HG03521 (cell line): ENCODE measurements at regions not wholly inside any gene's neighbourhood (a gene's known extent, or its start where the extent isn't known, plus 50 kb on each side); places are given as distances from the start of the nearest gene placed in this dataset.

Experiments
- ATAC-seq: cut with Tn5 transposase; IDR thresholded peaks from one replicate; pipeline ENCODE4 v1.9.1; 2021; ENCODE audit warnings: mild to moderate bottlenecking, moderate library complexity; ENCODE audit not compliant: unreplicated experiment

GRCh38 chr4:10336471-10336870 lies 120.8 kb downstream of the ZNF518B start:
- no peak for ATAC-seq

GRCh38 chr4:10335050-10335449 lies 122.2 kb downstream of the ZNF518B start:
- ATAC-seq = no peak

GRCh38 chr4:10334506-10335028 lies 122.7 kb downstream of the ZNF518B start:
- no peak for ATAC-seq

GRCh38 chr4:10333942-10334341 lies 123.3 kb downstream of the ZNF518B start:
- ATAC-seq = no peak

GRCh38 chr4:10326075-10326474 lies 131.2 kb downstream of the ZNF518B start:
- no peak for ATAC-seq

- no peak for ATAC-seq
Observed at GRCh38 chr4:10321931-10322330, 135.3 kb downstream of the ZNF518B start.

- no peak for ATAC-seq
Observed at GRCh38 chr4:10320130-10320529, 137.1 kb downstream of the ZNF518B start.

GRCh38 chr4:10317345-10317744 lies 139.9 kb downstream of the ZNF518B start:
- ATAC-seq = no peak

GRCh38 chr4:10316851-10317250 lies 140.4 kb downstream of the ZNF518B start:
- no peak for ATAC-seq

- ATAC-seq = no peak
Observed at GRCh38 chr4:10315638-10316037, 141.6 kb downstream of the ZNF518B start.

GRCh38 chr4:10312568-10312967 lies 144.7 kb downstream of the ZNF518B start:
- no peak for ATAC-seq

GRCh38 chr4:10311939-10312338 lies 145.3 kb downstream of the ZNF518B start:
- ATAC-seq = no peak

GRCh38 chr4:10305816-10306215 lies 151.4 kb downstream of the ZNF518B start:
- ATAC-seq = no peak

GRCh38 chr4:10303291-10303690 lies 153.9 kb downstream of the ZNF518B start:
- ATAC-seq = no peak

GRCh38 chr4:10302096-10302495 lies 155.1 kb downstream of the ZNF518B start:
- ATAC-seq = no peak

- no peak for ATAC-seq
Observed at GRCh38 chr4:10299601-10300000, 157.6 kb downstream of the ZNF518B start.

- no peak for ATAC-seq
Observed at GRCh38 chr4:10298681-10299080, 158.5 kb downstream of the ZNF518B start.

- no peak for ATAC-seq
Observed at GRCh38 chr4:10296730-10297129, 160.5 kb downstream of the ZNF518B start.

- ATAC-seq = no peak
Observed at GRCh38 chr4:10295301-10295700, 161.9 kb downstream of the ZNF518B start.

- ATAC-seq = no peak
Observed at GRCh38 chr4:10289538-10289906, 167.7 kb downstream of the ZNF518B start.

- no peak for ATAC-seq
Observed at GRCh38 chr4:10288830-10289537, 168.2 kb downstream of the ZNF518B start.

GRCh38 chr4:10285028-10285427 lies 168.4 kb upstream of the WDR1 start:
- ATAC-seq = no peak

GRCh38 chr4:10283761-10284160 lies 167.2 kb upstream of the WDR1 start:
- ATAC-seq = no peak
